Suppressor macrophage (primary cell): ENCODE measurements at regions not wholly inside any gene's neighbourhood (a gene's known extent, or its start where the extent isn't known, plus 50 kb on each side); places are given as distances from the start of the nearest gene placed in this dataset.

ENCODE experiments used
- DNase-seq, 4 experiments: peaks; one replicate each; pipeline ENCODE4 v3.0.0-alpha.2; 2020 to 2022

- DNase-seq = no peak
These were observed 53.3 kb upstream of the CXCR4 start for GRCh38 chr2:136171223-136171622.

GRCh38 chr2:136168720-136169119 lies 50.8 kb upstream of the CXCR4 start:
- DNase-seq = peak in 1 of 4 experiments; percentile 22

GRCh38 chr2:136167721-136168475 lies 49.9 kb upstream of the CXCR4 start:
- peak in 1 of 4 experiments; percentile 21 for DNase-seq
